Transverse colon (tissue), 4 donors: ENCODE measurements at regions not wholly inside any gene's neighbourhood (a gene's known extent, or its start where the extent isn't known, plus 50 kb on each side); places are given as distances from the start of the nearest gene placed in this dataset.

Experiments used
- DNase-seq: peaks from one replicate; pipeline ENCODE4 v3.0.0-alpha.2; 2019
- H3K27ac ChIP-seq, 4 donors: fragments of 200-600 bp; sonication (generic); 2 replicates each; pipeline ENCODE4 v1.5.1; 2016 to 2018; ENCODE audit warnings: inconsistent platforms in 4 of 4
- H3K27me3 ChIP-seq: fragments of 200-600 bp; sonication (generic); 2 replicates; pipeline ENCODE4 v1.5.1; 2017; ENCODE audit warnings: inconsistent platforms
- H3K36me3 ChIP-seq, 4 donors: fragments of 200-600 bp; sonication (generic); 2 replicates each; pipeline ENCODE4 v1.5.1; 2017 to 2019; ENCODE audit warnings: inconsistent platforms in 4 of 4
- H3K4me1 ChIP-seq, 4 donors: fragments of 200-600 bp; sonication (generic); 2 replicates each; pipeline ENCODE4 v1.5.1; 2017 to 2020; ENCODE audit warnings: inconsistent platforms in 4 of 4
- H3K4me3 ChIP-seq, 4 donors: fragments of 200-600 bp; sonication (generic); 1 replicate in 1 of 4; 2 replicates in 3 of 4; pipeline versions ENCODE4 v1.5.1 to v1.6.1; 2017 to 2019; ENCODE audit warnings: inconsistent platforms in 4 of 4
- H3K9me3 ChIP-seq, 2 donors: fragments of 200-600 bp; sonication (generic); 2 replicates each; pipeline ENCODE4 v1.5.1; 2017 to 2019; ENCODE audit warnings: inconsistent platforms in 2 of 2
- EP300 ChIP-seq: sonication (generic); formaldehyde crosslinking; IDR thresholded peaks from one replicate; pipeline ENCODE4 v1.6.1; 2017; ENCODE audit warnings: antibody characterized with exemption, low read depth
- POLR2A ChIP-seq: fragments of 450-650 bp; IDR thresholded peaks from one replicate; pipeline ENCODE4 v1.6.1; 2016; ENCODE audit warnings: antibody characterized with exemption, mild to moderate bottlenecking, moderate library complexity
- POLR2AphosphoS5 ChIP-seq, 3 donors: sonication (generic); formaldehyde crosslinking; IDR thresholded peaks; one replicate each; pipeline ENCODE4 v1.6.1; 2016; ENCODE audit warnings: antibody characterized with exemption in 3 of 3
- WGBS, 2 donors: methylation state at CpG; one replicate each; pipeline ENCODE4 v1.1.5; 2018; ENCODE audit warnings: low coverage in 1 of 2; 5-methylcytosine and 5-hydroxymethylcytosine counted together
- in situ Hi-C, 4 donors: fragments of 200-750 bp; cut with MboI; loops; one replicate each; pipeline versions ENCODE4 v1.15.0 to v1.15.1; 2017; ENCODE audit warnings: low sequenced_read_pairs in 3 of 4, low pct_ligation_motif_present in 1 of 4, low pct_unique_long_range_greater_than_20kb in 1 of 4
- intact Hi-C: fragments of 100-400 bp; cut with DNase I; formaldehyde crosslinking; loops from one replicate; pipeline ENCODE4 v1.15.1; 2023; ENCODE audit warnings: low total_unique reads
- TF ChIP-seq, protein P1 (sequence below), 5 experiments: fragments of 200-600 bp in 3 of 5; fragments of 450-650 bp in 2 of 5; sonication (generic) in 3 of 5; IDR thresholded peaks; 1 replicate in 2 of 5; 2 replicates in 3 of 5; pipeline ENCODE4 v1.5.1; 2016 to 2017; ENCODE audit warnings: antibody characterized with exemption in 5 of 5, inconsistent platforms in 3 of 5, mild to moderate bottlenecking in 2 of 5, moderate library complexity in 1 of 5

DNA sequence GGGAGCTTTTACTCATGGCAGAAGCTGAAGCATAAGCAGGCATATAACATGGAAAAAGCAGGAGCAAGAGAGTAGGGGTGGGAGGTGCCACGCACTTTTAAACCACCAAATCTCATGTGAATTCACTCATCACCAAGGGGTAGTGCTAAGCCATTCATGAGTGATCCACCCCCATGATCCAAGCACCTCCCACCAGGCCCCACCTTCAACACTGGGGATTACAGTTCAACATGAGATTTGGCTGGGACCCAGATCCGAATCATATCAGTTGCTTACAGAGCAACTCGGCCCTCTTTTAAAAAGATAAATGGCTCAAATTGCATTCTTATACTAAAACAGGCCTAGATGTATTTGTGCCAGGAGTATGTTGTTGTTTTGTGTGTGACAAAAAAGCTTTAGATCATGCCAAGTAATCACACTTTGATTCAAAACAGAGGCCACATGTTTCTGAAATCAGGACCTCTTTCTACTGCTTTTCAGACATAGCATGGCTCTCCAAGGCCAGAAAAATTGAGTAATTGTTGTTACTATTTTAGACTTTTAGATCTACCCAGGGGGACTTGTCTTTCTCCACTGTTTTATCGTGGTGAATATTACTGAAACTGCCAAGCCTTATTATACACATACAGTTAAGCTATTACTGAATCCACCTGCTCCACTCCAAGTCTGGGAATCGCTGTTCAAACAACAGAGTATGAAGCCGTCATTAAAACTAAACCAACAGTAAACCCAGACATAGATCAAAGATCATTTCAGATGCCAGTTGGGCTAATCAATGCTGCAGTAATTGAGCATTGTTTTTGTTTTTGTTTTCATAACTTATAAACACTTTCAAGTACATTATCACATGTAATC, 163.3 kb downstream of the KCNJ2 start:
- Histone ChIP-seq H3K9me3 (no peaks in the 10 kb centered on the region), H3K36me3 (no peaks in the 10 kb centered on the region), H3K27me3 (no peaks in the 10 kb centered on the region), H3K27ac (peak overlapping the region in 2 of 4 donors; percentile 13 to 51), H3K4me1 (peaks cover 0 to 3% (median 0%) of the 10 kb centered on the region in 4 donors), H3K4me3 (no peak overlapping the region)
- intact Hi-C loops = no loop called here
- WGBS, 2 donors = 44 to 53% methylated on average over 3 to 6 of the region's 6 CpGs
- peak; percentile 34 for DNase-seq
- in situ Hi-C loops = no loop called here
- TF ChIP-seq POLR2A = no peak

DNA sequence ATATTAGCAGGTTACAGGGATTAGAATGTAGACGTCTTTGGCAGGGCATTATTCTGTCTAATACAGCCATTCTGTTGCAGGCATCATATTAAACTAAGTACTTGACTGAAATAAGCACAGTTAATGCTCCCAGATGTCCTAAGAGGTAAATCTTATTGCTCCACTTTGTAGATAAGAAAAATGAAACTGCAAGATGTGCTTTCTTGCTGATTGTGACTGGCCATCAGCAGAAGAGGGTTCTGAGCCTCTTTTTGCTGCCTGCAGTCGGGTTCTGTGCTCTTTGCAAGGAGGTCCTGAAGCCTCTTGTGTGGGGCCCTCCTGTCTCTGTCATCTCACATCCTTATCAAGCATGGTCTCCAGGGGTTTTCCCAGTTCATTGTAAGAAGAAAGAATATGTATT, 167.1 kb downstream of the KCNJ2 start:
- H3K4me3 ChIP-seq = no peak overlapping the region
- in situ Hi-C loops (no loop called here), intact Hi-C loops (no loop called here)
- H3K4me1 ChIP-seq = peaks cover 0 to 3% (median 0%) of the 10 kb centered on the region in 4 donors
- H3K27me3 ChIP-seq = no peaks in the 10 kb centered on the region
- TF ChIP-seq EP300 (no peak), POLR2A (no peak), POLR2AphosphoS5 (IDR thresholded peaks at IDR 0.05) (no peak)
- TF ChIP-seq, protein P1, sequence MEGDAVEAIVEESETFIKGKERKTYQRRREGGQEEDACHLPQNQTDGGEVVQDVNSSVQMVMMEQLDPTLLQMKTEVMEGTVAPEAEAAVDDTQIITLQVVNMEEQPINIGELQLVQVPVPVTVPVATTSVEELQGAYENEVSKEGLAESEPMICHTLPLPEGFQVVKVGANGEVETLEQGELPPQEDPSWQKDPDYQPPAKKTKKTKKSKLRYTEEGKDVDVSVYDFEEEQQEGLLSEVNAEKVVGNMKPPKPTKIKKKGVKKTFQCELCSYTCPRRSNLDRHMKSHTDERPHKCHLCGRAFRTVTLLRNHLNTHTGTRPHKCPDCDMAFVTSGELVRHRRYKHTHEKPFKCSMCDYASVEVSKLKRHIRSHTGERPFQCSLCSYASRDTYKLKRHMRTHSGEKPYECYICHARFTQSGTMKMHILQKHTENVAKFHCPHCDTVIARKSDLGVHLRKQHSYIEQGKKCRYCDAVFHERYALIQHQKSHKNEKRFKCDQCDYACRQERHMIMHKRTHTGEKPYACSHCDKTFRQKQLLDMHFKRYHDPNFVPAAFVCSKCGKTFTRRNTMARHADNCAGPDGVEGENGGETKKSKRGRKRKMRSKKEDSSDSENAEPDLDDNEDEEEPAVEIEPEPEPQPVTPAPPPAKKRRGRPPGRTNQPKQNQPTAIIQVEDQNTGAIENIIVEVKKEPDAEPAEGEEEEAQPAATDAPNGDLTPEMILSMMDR (IDR thresholded peaks at IDR 0.05) = no peak
- H3K27ac ChIP-seq = no peak overlapping the region
- 68 to 76% methylated on average over 2 of the region's 2 CpGs for WGBS, 2 donors
- no peak for DNase-seq
- H3K9me3 ChIP-seq = no peaks in the 10 kb centered on the region
- H3K36me3 ChIP-seq = no peaks in the 10 kb centered on the region

DNA sequence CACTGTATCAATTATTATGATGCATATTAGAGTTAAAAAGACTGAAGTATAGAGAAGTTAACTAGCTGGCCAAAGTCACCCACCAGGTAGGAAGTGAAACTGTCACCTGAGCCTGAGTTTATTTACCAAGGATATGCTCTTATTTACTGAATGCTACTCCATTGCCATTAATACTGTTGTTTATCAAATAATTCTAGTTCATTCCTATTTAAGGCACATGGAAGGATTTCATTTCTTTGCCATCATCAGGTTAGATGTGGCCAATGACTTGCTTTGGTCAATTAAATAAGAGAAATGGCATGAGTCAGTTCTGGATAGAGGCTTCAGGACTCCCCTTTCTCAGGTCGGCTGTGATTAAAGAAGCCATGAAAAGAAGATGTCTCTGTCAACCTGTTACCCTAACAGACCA, 169.6 kb downstream of the KCNJ2 start:
- WGBS, 2 donors = 79% methylated on average over 1 of the region's 1 CpG; no CpG with 5 or more reads in 1 of the 2 donors
- Histone ChIP-seq H3K9me3 (no peaks in the 10 kb centered on the region), H3K4me3 (no peak overlapping the region), H3K4me1 (peaks cover 0 to 5% (median 4%) of the 10 kb centered on the region in 4 donors), H3K27me3 (no peaks in the 10 kb centered on the region), H3K36me3 (no peaks in the 10 kb centered on the region), H3K27ac (no peak overlapping the region)
- in situ Hi-C loops (no loop called here), intact Hi-C loops (no loop called here)
- DNase-seq = no peak
- TF ChIP-seq, protein P1 (IDR thresholded peaks at IDR 0.05) = no peak
- TF ChIP-seq EP300 (no peak), POLR2AphosphoS5 (IDR thresholded peaks at IDR 0.05) (no peak), POLR2A (no peak)

GRCh38 chr17:70343114-70343513, 173.8 kb downstream of the KCNJ2 start:
- Histone ChIP-seq H3K4me3 (no peak overlapping the region), H3K9me3 (no peaks in the 10 kb centered on the region), H3K36me3 (no peaks in the 10 kb centered on the region), H3K27ac (no peak overlapping the region), H3K4me1 (peaks cover 0 to 13% (median 8%) of the 10 kb centered on the region in 4 donors), H3K27me3 (no peaks in the 10 kb centered on the region)
- 75 to 90% methylated on average over 5 of the region's 5 CpGs for WGBS, 2 donors
- intact Hi-C loops (no loop called here), in situ Hi-C loops (no loop called here)
- DNase-seq = no peak
- TF ChIP-seq EP300 (no peak), POLR2AphosphoS5 (IDR thresholded peaks at IDR 0.05) (no peak)
- TF ChIP-seq, protein P1 (IDR thresholded peaks at IDR 0.05) = no peak
